ENCODE measurements at regions not wholly inside any gene's neighbourhood (a gene's known extent, or its start where the extent isn't known, plus 50 kb on each side); places are given as distances from the start of the nearest gene placed in this dataset.

- no peak overlapping the region for H3K4me3 ChIP-seq
- in situ Hi-C loops (cut with MboI; ENCODE audit: low pct_unique_long_range_greater_than_20kb in 2 of 9, low sequenced_read_pairs in 9 of 9, unreplicated experiment in 9 of 9) = no loop called here
- no peaks in the 10 kb centered on the region for H3K4me1 ChIP-seq (replicated peaks in 1 of 2)
- no peak overlapping the region for H3K27ac ChIP-seq
- 0 to 25% (median 6%) methylated on average over 1 of the region's 1 CpG; no CpG with 5 or more reads in 4 of the 10 experiments for WGBS, 10 experiments
- ATAC-seq (replicated peaks in 6 of 8) = peak in 6 of 8 experiments; percentile 29 to 91 (median 64)
These were observed 260.1 kb upstream of the CDH18 start for GRCh38 chr5:20248118-20248517.

DNA sequence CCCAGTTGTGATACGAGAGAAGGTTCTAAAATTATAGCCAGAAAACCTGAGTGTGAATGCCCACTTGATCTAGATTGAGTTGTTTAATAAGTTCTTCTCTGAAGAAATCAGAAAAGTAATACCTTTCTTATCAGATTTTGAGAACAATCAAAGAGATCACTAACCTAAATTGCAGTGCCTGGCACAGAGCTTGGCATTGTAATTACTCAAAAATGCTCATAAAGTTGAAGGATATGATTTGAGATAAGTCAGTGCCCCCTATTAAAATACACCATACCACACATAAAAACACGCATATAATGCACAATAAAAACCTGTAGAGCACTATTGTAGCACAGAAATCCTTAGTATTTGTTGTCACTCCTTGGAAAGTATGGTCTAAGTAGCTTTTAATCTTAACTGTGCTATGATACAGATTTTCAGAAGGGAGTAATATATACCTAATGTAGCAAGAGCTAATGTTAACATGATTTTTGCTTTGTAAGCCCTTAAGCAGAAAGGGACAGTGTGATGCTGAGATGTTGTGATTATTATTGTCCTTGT, 257.5 kb upstream of the CDH18 start:
- Histone ChIP-seq H3K27ac (no peak overlapping the region), H3K4me3 (no peak overlapping the region), H3K4me1 (replicated peaks in 1 of 2) (no peaks in the 10 kb centered on the region)
- WGBS, 10 experiments = 0 to 100% (median 50%) methylated on average over 1 to 2 of the region's 2 CpGs; no CpG with 5 or more reads in 1 of the 10 experiments
- in situ Hi-C loops (cut with MboI; ENCODE audit: low pct_unique_long_range_greater_than_20kb in 2 of 9, low sequenced_read_pairs in 9 of 9, unreplicated experiment in 9 of 9) = no loop called here
- ATAC-seq (replicated peaks in 6 of 8) = no peak

DNA sequence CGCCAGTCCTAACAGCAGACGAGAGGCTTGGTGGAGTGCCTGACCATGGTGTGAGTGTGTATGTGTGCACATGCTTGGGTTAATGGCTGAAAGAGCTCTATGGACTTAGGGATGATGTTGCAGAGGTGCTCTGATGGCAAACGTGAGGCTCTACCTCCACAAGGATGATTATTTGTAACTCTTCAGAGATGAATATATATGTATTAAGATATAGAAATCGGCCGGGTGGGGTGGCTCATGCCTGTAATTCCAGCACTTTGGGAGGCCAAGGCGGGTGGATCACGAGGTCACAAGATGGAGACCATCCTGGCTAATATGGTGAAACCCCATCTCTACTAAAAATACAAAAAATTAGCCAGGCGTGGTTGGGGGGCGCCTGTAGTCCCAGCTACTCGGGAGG, 253.4 kb upstream of the CDH18 start:
- H3K27ac ChIP-seq = no peak overlapping the region
- 26 to 100% (median 96%) methylated on average over 2 to 9 of the region's 10 CpGs; no CpG with 5 or more reads in 1 of the 10 experiments for WGBS, 10 experiments
- H3K4me3 ChIP-seq = no peak overlapping the region
- no peaks in the 10 kb centered on the region for H3K4me1 ChIP-seq (replicated peaks in 1 of 2)
- no peak for ATAC-seq (replicated peaks in 6 of 8)
- in situ Hi-C loops (cut with MboI; ENCODE audit: low pct_unique_long_range_greater_than_20kb in 2 of 9, low sequenced_read_pairs in 9 of 9, unreplicated experiment in 9 of 9) = no loop called here

DNA sequence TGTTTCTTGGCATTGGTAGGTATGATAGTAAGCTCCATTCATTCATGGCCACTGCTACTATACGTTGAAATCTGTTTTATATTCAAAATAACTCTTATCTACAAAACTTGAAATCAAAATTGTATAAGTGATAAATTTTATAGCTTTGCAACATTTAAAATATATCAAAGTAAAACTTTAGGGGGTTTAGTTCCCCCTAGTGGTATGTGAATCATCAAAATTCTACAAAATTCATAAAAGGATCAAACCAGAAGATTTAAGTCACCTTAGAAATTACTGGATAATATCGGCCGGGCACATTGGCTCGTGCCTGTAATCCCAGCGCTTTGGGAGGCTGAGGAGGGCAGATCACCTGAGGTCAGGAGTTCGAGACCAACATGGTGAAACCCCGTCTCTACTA, 243.0 kb upstream of the CDH18 start:
- WGBS, 10 experiments = 16 to 98% (median 79%) methylated on average over 2 to 7 of the region's 7 CpGs
- H3K4me3 ChIP-seq = no peak overlapping the region
- in situ Hi-C loops (cut with MboI; ENCODE audit: low pct_unique_long_range_greater_than_20kb in 2 of 9, low sequenced_read_pairs in 9 of 9, unreplicated experiment in 9 of 9) = no loop called here
- no peak for ATAC-seq (replicated peaks in 6 of 8)
- H3K4me1 ChIP-seq (replicated peaks in 1 of 2) = no peaks in the 10 kb centered on the region
- no peak overlapping the region for H3K27ac ChIP-seq

GRCh38 chr5:20230010-20230409, 242.0 kb upstream of the CDH18 start:
- ATAC-seq (replicated peaks in 6 of 8) = no peak
- 10 to 100% (median 75%) methylated on average over 1 of the region's 1 CpG; no CpG with 5 or more reads in 3 of the 10 experiments for WGBS, 10 experiments
- H3K27ac ChIP-seq = no peak overlapping the region

DNA sequence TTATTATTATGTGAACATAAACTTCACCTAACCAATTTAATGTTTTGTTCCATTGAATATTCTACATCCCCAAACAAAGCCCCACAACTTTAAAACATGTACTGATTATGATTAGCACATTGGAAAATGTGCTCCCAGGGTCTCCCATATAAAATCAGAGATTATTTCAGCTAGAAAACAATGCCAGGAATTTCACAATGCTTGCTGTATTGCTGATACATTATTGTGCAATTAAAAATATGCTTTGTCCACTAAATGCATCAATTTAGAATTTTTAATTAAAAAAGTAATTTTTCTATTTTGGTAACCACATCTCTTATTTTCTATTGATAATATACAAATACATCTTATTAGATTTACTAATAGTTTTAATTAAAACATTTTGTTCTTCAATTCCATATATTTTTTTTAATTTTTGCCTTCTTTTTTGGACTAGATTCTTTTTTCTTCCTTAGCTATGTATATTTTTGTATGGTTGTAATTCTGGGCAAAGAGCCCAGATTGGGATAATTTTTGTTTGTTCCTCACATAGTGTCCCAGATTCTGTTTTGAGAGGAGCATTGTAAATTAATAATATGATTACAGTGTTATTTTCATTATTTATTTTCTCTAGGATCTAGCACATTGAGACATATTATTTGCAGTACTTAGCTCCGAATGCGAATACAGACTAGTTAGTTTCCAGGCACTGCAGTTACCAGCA, 241.5 kb upstream of the CDH18 start:
- no peak for ATAC-seq (replicated peaks in 6 of 8)
- WGBS, 10 experiments = 17 to 100% (median 79%) methylated on average over 2 of the region's 2 CpGs; no CpG with 5 or more reads in 2 of the 10 experiments
- Histone ChIP-seq H3K27ac (no peak overlapping the region), H3K4me3 (no peak overlapping the region), H3K4me1 (replicated peaks in 1 of 2) (peaks cover 0 to 3% of the 10 kb centered on the region in 2 donors)
- in situ Hi-C loops (cut with MboI; ENCODE audit: low pct_unique_long_range_greater_than_20kb in 2 of 9, low sequenced_read_pairs in 9 of 9, unreplicated experiment in 9 of 9) = no loop called here

More at GRCh38 chr5:20230010-20230409, 242.0 kb upstream of the CDH18 start:
- Histone ChIP-seq H3K4me3 (no peak overlapping the region), H3K4me1 (replicated peaks in 1 of 2) (no peaks in the 10 kb centered on the region)
- in situ Hi-C loops (cut with MboI; ENCODE audit: low pct_unique_long_range_greater_than_20kb in 2 of 9, low sequenced_read_pairs in 9 of 9, unreplicated experiment in 9 of 9) = no loop called here

- H3K4me1 ChIP-seq (replicated peaks in 1 of 2) = peaks cover 0 to 3% of the 10 kb centered on the region in 2 donors
- ATAC-seq (replicated peaks in 6 of 8) = peak in 3 of 8 experiments; percentile 41 to 86 (median 55)
- WGBS, 10 experiments = 0 to 92% (median 63%) methylated on average over 2 of the region's 2 CpGs
- H3K4me3 ChIP-seq = no peak overlapping the region
- in situ Hi-C loops (cut with MboI; ENCODE audit: low pct_unique_long_range_greater_than_20kb in 2 of 9, low sequenced_read_pairs in 9 of 9, unreplicated experiment in 9 of 9) = no loop called here
- no peak overlapping the region for H3K27ac ChIP-seq
These were observed 237.0 kb upstream of the CDH18 start for GRCh38 chr5:20224966-20225365.

- Histone ChIP-seq H3K4me3 (no peak overlapping the region), H3K4me1 (replicated peaks in 1 of 2) (peaks cover 0 to 3% of the 10 kb centered on the region in 2 donors), H3K27ac (no peak overlapping the region)
- ATAC-seq (replicated peaks in 6 of 8) = no peak
- in situ Hi-C loops (cut with MboI; ENCODE audit: low pct_unique_long_range_greater_than_20kb in 2 of 9, low sequenced_read_pairs in 9 of 9, unreplicated experiment in 9 of 9) = no loop called here
- 0 to 100% (median 86%) methylated on average over 1 of the region's 1 CpG; no CpG with 5 or more reads in 1 of the 10 experiments for WGBS, 10 experiments
These were observed 236.0 kb upstream of the CDH18 start for GRCh38 chr5:20224046-20224445.

GRCh38 chr5:20223451-20223850, 235.5 kb upstream of the CDH18 start:
- ATAC-seq (replicated peaks in 6 of 8) = no peak
- Histone ChIP-seq H3K27ac (no peak overlapping the region), H3K4me1 (replicated peaks in 1 of 2) (peaks cover 0 to 3% of the 10 kb centered on the region in 2 donors), H3K4me3 (no peak overlapping the region)
- WGBS, 10 experiments = 0 to 100% (median 30%) methylated on average over 1 to 2 of the region's 2 CpGs; no CpG with 5 or more reads in 3 of the 10 experiments
- in situ Hi-C loops (cut with MboI; ENCODE audit: low pct_unique_long_range_greater_than_20kb in 2 of 9, low sequenced_read_pairs in 9 of 9, unreplicated experiment in 9 of 9) = no loop called here

GRCh38 chr5:20215257-20215656, 227.3 kb upstream of the CDH18 start:
- Histone ChIP-seq H3K4me3 (no peak overlapping the region), H3K4me1 (replicated peaks in 1 of 2) (no peaks in the 10 kb centered on the region), H3K27ac (no peak overlapping the region)
- WGBS, 10 experiments = 0 to 100% (median 64%) methylated on average over 1 of the region's 1 CpG; no CpG with 5 or more reads in 2 of the 10 experiments
- ATAC-seq (replicated peaks in 6 of 8) = no peak
- in situ Hi-C loops (cut with MboI; ENCODE audit: low pct_unique_long_range_greater_than_20kb in 2 of 9, low sequenced_read_pairs in 9 of 9, unreplicated experiment in 9 of 9) = no loop called here

GRCh38 chr5:20213803-20214202, 225.8 kb upstream of the CDH18 start:
- in situ Hi-C loops (cut with MboI; ENCODE audit: low pct_unique_long_range_greater_than_20kb in 2 of 9, low sequenced_read_pairs in 9 of 9, unreplicated experiment in 9 of 9) = no loop called here
- Histone ChIP-seq H3K4me1 (replicated peaks in 1 of 2) (no peaks in the 10 kb centered on the region), H3K4me3 (no peak overlapping the region), H3K27ac (no peak overlapping the region)
- ATAC-seq (replicated peaks in 6 of 8) = no peak
- WGBS, 10 experiments = 0 to 100% (median 47%) methylated on average over 1 to 2 of the region's 2 CpGs; no CpG with 5 or more reads in 2 of the 10 experiments

- no peak overlapping the region for H3K27ac ChIP-seq
- in situ Hi-C loops (cut with MboI; ENCODE audit: low pct_unique_long_range_greater_than_20kb in 2 of 9, low sequenced_read_pairs in 9 of 9, unreplicated experiment in 9 of 9) = no loop called here
- no peak overlapping the region for H3K4me3 ChIP-seq
- no peak for ATAC-seq (replicated peaks in 6 of 8)
- no peaks in the 10 kb centered on the region for H3K4me1 ChIP-seq (replicated peaks in 1 of 2)
These were observed 224.7 kb upstream of the CDH18 start for GRCh38 chr5:20212701-20213100.

GRCh38 chr5:20166456-20166855, 178.5 kb upstream of the CDH18 start:
- in situ Hi-C loops (cut with MboI; ENCODE audit: low pct_unique_long_range_greater_than_20kb in 2 of 9, low sequenced_read_pairs in 9 of 9, unreplicated experiment in 9 of 9) = no loop called here

GRCh38 chr5:20158006-20158405, 170.0 kb upstream of the CDH18 start:
- WGBS, 10 experiments = 0 to 60% (median 27%) methylated on average over 1 of the region's 1 CpG; no CpG with 5 or more reads in 2 of the 10 experiments
- no peak overlapping the region for H3K27ac ChIP-seq
- ATAC-seq (replicated peaks in 6 of 8) = no peak
- H3K4me1 ChIP-seq (replicated peaks in 1 of 2) = no peaks in the 10 kb centered on the region
- H3K4me3 ChIP-seq = no peak overlapping the region
- in situ Hi-C loops (cut with MboI; ENCODE audit: low pct_unique_long_range_greater_than_20kb in 2 of 9, low sequenced_read_pairs in 9 of 9, unreplicated experiment in 9 of 9) = no loop called here

More at GRCh38 chr5:20166456-20166855, 178.5 kb upstream of the CDH18 start:
- ATAC-seq (replicated peaks in 6 of 8) = no peak
- Histone ChIP-seq H3K27ac (no peak overlapping the region), H3K4me1 (replicated peaks in 1 of 2) (no peaks in the 10 kb centered on the region), H3K4me3 (no peak overlapping the region)
- 11 to 96% (median 76%) methylated on average over 2 to 4 of the region's 4 CpGs for WGBS, 10 experiments

Measured in motor neuron (in vitro differentiated cells).